ENCODE measurements at regions not wholly inside any gene's neighbourhood (a gene's known extent, or its start where the extent isn't known, plus 50 kb on each side); places are given as distances from the start of the nearest gene placed in this dataset.
"Not testable (repeated sequence)": the region's sequence is repeated elsewhere in the genome, so short reads cannot be mapped to it uniquely, and the experiment has no call there.

GRCh38 chr5:87777877-87778276 lies 365.1 kb upstream of the CCNH start:
- TF ChIP-seq CTCF (IDR thresholded peaks at IDR 0.05; ENCODE audit: control insufficient read depth, insufficient read depth, low read depth, low read length, missing control alignments) = no peak
- H3K4me3 ChIP-seq (ENCODE audit: control insufficient read depth, low read depth, low read length) = no peak overlapping the region
- DNase-seq (ENCODE audit: low read depth) = no peak

- no peak for DNase-seq (ENCODE audit: low read depth)
- no peak overlapping the region for H3K4me3 ChIP-seq (ENCODE audit: control insufficient read depth, low read depth, low read length)
- no peak for TF ChIP-seq CTCF (IDR thresholded peaks at IDR 0.05; ENCODE audit: control insufficient read depth, insufficient read depth, low read depth, low read length, missing control alignments)
Observed at GRCh38 chr5:87776785-87777184, 364.1 kb upstream of the CCNH start.

GRCh38 chr5:87776302-87776701 lies 363.6 kb upstream of the CCNH start:
- not testable (repeated sequence) for DNase-seq (ENCODE audit: low read depth); H3K4me3 ChIP-seq (ENCODE audit: control insufficient read depth, low read depth, low read length)

- no peak for DNase-seq (ENCODE audit: low read depth)
- H3K4me3 ChIP-seq (ENCODE audit: control insufficient read depth, low read depth, low read length) = no peak overlapping the region
- no peak for TF ChIP-seq CTCF (IDR thresholded peaks at IDR 0.05; ENCODE audit: control insufficient read depth, insufficient read depth, low read depth, low read length, missing control alignments)
Observed at GRCh38 chr5:87775228-87775627, 362.5 kb upstream of the CCNH start.

- no peak overlapping the region for H3K4me3 ChIP-seq (ENCODE audit: control insufficient read depth, low read depth, low read length)
- no peak for TF ChIP-seq CTCF (IDR thresholded peaks at IDR 0.05; ENCODE audit: control insufficient read depth, insufficient read depth, low read depth, low read length, missing control alignments)
Observed at GRCh38 chr5:87774804-87775203, 362.1 kb upstream of the CCNH start.

GRCh38 chr5:87770601-87771121 lies 357.9 kb upstream of the CCNH start:
- H3K4me3 ChIP-seq (ENCODE audit: control insufficient read depth, low read depth, low read length) = no peak overlapping the region
- DNase-seq (ENCODE audit: low read depth) = no peak
- TF ChIP-seq CTCF (IDR thresholded peaks at IDR 0.05; ENCODE audit: control insufficient read depth, insufficient read depth, low read depth, low read length, missing control alignments) = no peak

More at GRCh38 chr5:87774804-87775203, 362.1 kb upstream of the CCNH start:
- no peak for DNase-seq (ENCODE audit: low read depth)

GRCh38 chr5:87770016-87770570 lies 357.4 kb upstream of the CCNH start:
- no peak for TF ChIP-seq CTCF (IDR thresholded peaks at IDR 0.05; ENCODE audit: control insufficient read depth, insufficient read depth, low read depth, low read length, missing control alignments)
- DNase-seq (ENCODE audit: low read depth) = no peak
- H3K4me3 ChIP-seq (ENCODE audit: control insufficient read depth, low read depth, low read length) = no peak overlapping the region

Data from AG09309 (cell line).